RWPE2 (cell line): ENCODE measurements at regions not wholly inside any gene's neighbourhood (a gene's known extent, or its start where the extent isn't known, plus 50 kb on each side); places are given as distances from the start of the nearest gene placed in this dataset.

Source experiments
- ATAC-seq: fragments of 200-7000 bp; cut with Tn5 transposase; 3 replicates; pipeline ENCODE4 v1.9.1; 2021; ENCODE audit warnings: low read depth
- DNase-seq: peaks from one replicate; pipeline ENCODE4 v3.0.0-alpha.2; 2020; ENCODE audit warnings: low spot score
- H3K27ac ChIP-seq: fragments of 450-650 bp; 2 replicates; pipeline ENCODE4 v1.5.1; 2017; ENCODE audit warnings: mild to moderate bottlenecking; ENCODE audit not compliant: poor library complexity, severe bottlenecking
- H3K27me3 ChIP-seq: fragments of 250-450 bp; sonication (Bioruptor Pico); 2 replicates; pipeline ENCODE4 v1.5.1; 2021; ENCODE audit warnings: mild to moderate bottlenecking, moderate library complexity; ENCODE audit not compliant: insufficient read depth, poor library complexity, severe bottlenecking
- H3K36me3 ChIP-seq: fragments of 250-450 bp; sonication (Bioruptor Pico); 2 replicates; pipeline ENCODE4 v1.5.1; 2020; ENCODE audit warnings: low read depth, mild to moderate bottlenecking, moderate library complexity
- H3K4me1 ChIP-seq: fragments of 250-450 bp; sonication (Bioruptor Pico); 2 replicates; pipeline ENCODE4 v1.5.1; 2021; ENCODE audit warnings: mild to moderate bottlenecking, moderate library complexity; ENCODE audit not compliant: insufficient read depth, poor library complexity, severe bottlenecking
- H3K4me3 ChIP-seq: fragments of 250-450 bp; sonication (Bioruptor Pico); 2 replicates; pipeline ENCODE4 v1.5.1; 2021; ENCODE audit warnings: mild to moderate bottlenecking, moderate library complexity; ENCODE audit not compliant: severe bottlenecking
- H3K9me3 ChIP-seq: fragments of 250-450 bp; sonication (Bioruptor Pico); 2 replicates; pipeline ENCODE4 v1.5.1; 2021; ENCODE audit warnings: mild to moderate bottlenecking, moderate library complexity; ENCODE audit not compliant: severe bottlenecking
- CTCF ChIP-seq: fragments of 450-650 bp; IDR thresholded peaks from one replicate; pipeline ENCODE4 v1.5.1; 2017; ENCODE audit warnings: mild to moderate bottlenecking, moderate library complexity; ENCODE audit not compliant: poor library complexity, severe bottlenecking

DNA sequence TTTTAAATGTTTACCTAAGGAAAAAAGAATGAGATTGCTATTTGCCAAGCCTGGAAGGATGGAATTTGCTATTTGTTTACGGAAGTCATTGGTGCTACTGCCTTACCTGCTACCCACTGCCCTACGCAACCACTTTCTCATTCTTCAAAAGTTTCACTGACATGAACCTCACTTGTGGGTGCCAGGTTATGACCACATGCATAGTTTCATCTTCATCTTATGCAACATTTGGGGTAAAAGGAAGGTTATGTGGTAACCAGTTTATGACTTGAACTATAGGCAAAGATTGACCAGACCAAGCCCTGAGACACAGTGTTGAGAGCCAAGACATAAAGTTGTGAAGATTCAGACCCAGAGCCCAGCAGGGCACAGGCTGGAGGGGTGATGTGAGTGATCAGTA is 142.5 kb downstream of the LACC1 start:
- Histone ChIP-seq H3K4me1 (no peaks in the 10 kb centered on the region), H3K27ac (no peak overlapping the region), H3K36me3 (no peaks in the 10 kb centered on the region), H3K4me3 (no peak overlapping the region), H3K27me3 (no peaks in the 10 kb centered on the region), H3K9me3 (no peaks in the 10 kb centered on the region)
- ATAC-seq, result no peak
- no peak for TF ChIP-seq CTCF
- no peak for DNase-seq

DNA sequence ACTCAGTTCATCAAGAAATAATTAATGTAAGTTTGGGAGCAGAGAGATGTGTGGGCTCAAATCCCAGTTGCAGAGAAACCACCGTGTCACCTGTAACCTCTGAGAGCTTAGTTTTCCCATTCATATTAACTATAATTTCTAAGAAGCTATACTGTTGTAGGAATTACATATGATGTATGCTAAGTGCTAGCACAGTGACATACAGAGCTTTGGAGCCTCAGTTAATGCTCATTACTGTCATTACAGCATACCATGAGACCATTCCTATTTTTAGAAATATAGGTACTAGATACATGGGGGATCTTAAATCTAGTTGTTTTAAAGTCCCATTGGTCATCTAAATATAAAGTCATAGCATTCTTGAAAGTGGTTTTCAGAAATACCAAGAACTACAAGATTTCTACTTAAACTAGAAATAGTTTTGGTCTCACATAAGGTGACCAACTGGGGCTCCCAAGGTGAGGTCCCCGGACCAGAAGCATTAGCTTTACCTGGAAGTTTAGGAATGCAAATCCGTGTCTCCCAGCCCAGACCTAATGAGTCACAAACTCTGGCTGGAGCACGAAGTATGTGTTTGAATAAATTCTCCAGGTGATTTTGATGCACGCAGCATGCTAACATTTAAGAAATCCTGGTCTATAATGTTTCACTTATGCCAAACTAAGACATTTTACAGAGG is 144.6 kb downstream of the LACC1 start:
- Histone ChIP-seq H3K27ac (no peak overlapping the region), H3K27me3 (no peaks in the 10 kb centered on the region), H3K36me3 (no peaks in the 10 kb centered on the region), H3K4me3 (no peak overlapping the region), H3K9me3 (no peaks in the 10 kb centered on the region), H3K4me1 (no peaks in the 10 kb centered on the region)
- ATAC-seq (no peak), DNase-seq (no peak)
- no peak for TF ChIP-seq CTCF

DNA sequence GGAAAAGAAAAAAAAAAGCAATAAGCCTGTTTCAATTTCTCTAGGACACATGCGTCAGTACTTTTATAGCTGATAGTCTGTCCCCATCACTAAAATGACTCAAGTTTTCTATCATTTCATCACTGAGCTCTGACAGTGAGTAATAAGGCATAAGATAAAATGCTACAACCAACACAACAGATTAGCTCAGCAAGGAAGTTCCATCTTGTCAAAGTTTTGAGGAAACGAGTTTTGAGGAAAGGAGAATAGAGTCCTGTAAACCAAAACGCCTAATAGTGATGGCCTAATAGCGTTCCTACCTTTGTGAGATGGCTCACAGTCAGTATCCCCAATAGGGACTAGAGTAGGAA is 145.1 kb downstream of the LACC1 start:
- no peak for TF ChIP-seq CTCF
- no peaks in the 10 kb centered on the region for H3K9me3 ChIP-seq
- H3K27ac ChIP-seq, result no peak overlapping the region
- no peak overlapping the region for H3K4me3 ChIP-seq
- DNase-seq (no peak), ATAC-seq (no peak)
- no peaks in the 10 kb centered on the region for H3K36me3 ChIP-seq
- no peaks in the 10 kb centered on the region for H3K27me3 ChIP-seq
- no peaks in the 10 kb centered on the region for H3K4me1 ChIP-seq

DNA sequence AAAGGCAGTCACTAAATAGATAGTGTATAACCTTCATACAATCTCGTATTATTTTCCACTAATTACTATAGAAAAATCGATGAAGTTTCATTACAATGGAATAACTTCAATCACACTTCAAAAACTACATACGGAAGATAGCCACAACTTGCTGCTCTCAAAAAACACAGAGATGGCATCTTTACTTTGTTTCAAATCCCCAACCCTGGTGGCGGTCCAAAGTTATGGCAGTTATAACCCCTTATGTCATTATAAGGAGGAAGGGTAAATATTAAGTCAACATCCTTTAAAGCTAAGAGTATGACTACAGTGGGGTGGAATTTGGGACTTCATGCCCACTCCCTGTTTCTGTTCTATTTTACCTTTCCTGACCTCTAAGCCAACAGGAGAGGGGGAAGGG is 146.5 kb downstream of the LACC1 start:
- Histone ChIP-seq H3K27ac (no peak overlapping the region), H3K9me3 (no peaks in the 10 kb centered on the region), H3K4me1 (no peaks in the 10 kb centered on the region), H3K36me3 (no peaks in the 10 kb centered on the region), H3K27me3 (no peaks in the 10 kb centered on the region), H3K4me3 (no peak overlapping the region)
- no peak for ATAC-seq
- DNase-seq, result no peak
- TF ChIP-seq CTCF, result no peak

DNA sequence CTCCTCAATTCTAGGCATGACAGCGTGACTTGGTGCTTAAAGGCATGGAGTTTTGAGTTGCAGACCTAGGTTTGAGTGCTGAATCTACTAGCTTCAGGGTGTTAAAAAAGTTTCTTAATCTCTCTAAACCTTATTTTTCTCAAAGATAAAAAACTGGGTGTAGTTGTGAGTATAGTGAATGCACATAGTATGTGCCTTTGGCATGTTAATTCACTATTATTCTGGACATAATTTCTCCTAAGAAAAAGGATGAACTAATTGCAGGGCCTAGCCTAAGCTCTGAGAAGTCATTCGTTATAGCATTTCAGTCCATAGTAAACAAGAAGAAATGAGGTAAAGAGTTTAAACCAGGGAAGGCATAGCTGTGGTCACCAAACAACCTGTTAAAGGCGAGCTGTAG is 149.0 kb downstream of the LACC1 start:
- no peaks in the 10 kb centered on the region for H3K4me1 ChIP-seq
- no peak for TF ChIP-seq CTCF
- H3K27me3 ChIP-seq, result no peaks in the 10 kb centered on the region
- no peak overlapping the region for H3K4me3 ChIP-seq
- no peak for ATAC-seq
- no peaks in the 10 kb centered on the region for H3K36me3 ChIP-seq
- DNase-seq, result no peak
- no peak overlapping the region for H3K27ac ChIP-seq
- no peaks in the 10 kb centered on the region for H3K9me3 ChIP-seq
